GM21381 (cell line): ENCODE measurements at regions not wholly inside any gene's neighbourhood (a gene's known extent, or its start where the extent isn't known, plus 50 kb on each side); places are given as distances from the start of the nearest gene placed in this dataset.
"Not testable (repeated sequence)": the region's sequence is repeated elsewhere in the genome, so short reads cannot be mapped to it uniquely, and the experiment has no call there.

Experiments
- ATAC-seq: cut with Tn5 transposase; IDR thresholded peaks from one replicate; pipeline ENCODE4 v1.9.1; 2021; ENCODE audit warnings: mild to moderate bottlenecking, moderate library complexity; ENCODE audit not compliant: unreplicated experiment

DNA sequence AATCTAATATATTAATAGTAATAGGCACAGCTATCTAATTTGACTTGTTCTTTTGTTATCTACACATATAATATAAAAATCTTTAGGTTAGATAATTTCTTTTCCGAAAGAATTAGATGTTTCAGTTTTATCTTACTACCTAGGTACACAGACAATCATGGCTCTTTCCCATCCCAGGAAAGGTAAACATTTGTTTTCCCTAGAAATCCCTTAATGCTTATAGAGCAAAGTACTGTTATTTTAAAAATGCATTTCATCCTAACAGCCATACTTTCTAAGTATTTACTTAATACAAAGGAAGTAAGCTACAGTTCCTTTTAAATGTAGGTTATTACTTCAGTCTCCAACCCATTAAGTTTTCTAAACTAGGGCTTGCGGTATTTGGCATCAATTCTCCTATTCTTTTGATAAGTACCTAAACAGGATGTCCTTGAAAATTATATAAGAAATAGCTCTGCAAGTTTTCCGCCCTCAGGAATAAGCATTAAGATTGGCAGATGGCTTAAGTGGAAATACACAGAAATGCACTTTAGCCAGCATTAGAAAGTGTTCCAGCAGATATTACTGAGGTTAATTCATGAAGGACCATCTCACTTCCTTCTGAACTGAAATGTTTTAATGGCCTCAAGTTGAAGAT, 616.2 kb upstream of the SPRY2 start:
- ATAC-seq, result no peak

DNA sequence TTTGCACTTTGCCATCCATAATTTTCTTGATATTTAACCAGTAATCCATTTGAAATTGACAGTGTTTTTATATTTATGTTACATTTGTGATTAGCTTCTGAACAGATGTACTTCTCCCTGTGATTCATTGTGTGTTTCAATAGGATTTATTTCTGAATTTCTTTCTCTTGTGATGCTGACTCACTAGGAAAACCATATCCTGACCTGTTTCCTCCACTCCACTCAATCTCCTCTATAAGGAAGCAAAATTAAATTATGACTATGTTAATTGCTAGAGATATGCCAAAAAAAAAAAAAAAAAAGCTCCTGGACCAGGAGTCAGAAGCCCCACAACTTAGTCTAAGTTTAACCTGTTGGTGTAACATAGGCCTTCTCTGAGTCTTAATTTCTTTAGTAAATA, 614.6 kb upstream of the SPRY2 start:
- ATAC-seq, result no peak

DNA sequence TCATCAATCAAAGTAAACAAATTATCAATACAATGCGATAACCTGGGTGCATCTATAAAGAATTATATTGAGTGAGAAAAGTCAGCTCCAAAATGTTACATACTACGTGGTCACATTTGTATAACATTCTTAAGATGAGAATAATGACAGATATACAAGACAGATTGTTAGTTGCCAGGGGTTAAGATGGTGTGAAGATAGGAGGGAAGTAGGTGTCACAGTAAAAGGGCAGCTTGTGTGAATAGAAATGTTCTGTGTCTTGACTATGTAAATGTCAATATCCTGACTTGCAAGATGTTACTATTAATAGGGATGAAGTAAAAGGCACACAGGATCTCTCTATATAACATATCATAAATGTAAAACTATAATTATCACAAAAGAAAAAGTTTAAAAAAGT, 611.2 kb upstream of the SPRY2 start:
- ATAC-seq, result no peak

DNA sequence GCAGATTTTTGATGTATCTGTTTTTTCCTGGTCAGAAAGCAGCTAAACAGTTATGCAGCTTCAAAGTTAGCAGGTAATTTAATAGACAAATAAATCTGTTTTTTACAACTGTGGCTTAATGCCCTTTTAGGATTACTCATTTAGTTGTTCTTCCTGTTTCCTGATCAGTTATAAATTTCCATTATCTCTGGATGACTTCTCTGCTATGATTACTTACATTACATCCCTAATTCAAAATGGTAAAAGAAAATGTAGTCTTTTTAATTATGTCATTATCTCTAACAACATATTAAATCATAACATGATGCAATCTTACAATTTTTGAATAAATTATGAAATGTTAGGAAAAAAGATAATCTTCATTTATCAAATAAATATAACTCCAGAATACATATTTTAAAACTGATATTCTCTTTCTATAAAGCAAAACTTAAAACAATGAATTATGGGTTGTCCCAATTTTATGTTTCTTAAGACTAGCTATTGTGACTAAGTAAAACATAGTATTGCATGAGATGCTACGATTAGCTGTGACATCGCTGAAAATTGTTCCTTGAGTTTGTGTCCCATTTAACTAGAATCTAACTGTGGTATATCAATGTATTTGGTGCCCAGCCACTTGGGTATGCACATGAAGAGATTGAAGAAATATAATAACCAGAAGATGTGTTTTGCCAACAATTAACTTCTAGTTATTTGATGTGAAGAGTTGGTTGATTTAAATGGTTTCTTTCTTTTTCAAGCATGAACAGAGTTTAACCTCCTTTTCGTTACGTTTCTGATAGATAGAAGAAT, 605.3 kb upstream of the SPRY2 start:
- ATAC-seq, result no peak

DNA sequence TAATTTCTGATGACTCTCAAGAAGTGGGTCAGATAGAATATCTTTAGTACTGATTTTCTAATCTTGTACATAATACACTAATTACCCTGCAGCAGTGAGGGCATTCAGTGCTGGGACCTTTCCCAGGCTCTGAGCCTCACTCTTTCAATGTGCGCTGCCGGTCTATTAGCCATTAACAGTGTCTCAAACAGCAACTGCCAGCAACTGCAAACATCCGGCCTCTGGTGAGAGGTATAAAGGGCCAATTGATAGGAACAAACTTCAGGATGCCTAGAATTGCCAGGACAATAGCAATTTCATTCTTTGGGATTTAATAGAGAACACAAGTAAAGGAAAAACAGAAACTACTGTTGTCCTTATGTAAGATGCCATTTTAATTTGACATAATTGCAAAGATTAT, 604.4 kb upstream of the SPRY2 start:
- ATAC-seq, result no peak

DNA sequence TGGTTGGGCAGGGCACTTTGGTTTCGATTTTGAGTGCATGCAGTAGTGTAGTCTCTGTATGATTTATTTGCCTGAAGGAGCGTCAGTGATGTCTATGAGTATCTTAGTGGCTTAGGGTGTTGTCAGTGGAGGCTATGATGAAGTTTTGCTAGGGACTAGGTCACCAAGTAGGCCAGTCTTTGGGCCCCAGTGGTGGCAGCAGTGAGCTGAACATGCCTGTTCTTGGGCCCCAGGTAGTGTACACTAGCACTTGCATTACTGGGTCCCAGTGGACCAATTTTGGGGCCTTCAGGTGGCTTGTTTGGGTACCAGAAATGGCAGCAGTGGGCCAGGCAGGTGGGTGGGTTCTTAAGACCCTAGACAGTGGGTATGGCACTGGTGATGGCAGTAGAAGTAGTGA, 598.7 kb upstream of the SPRY2 start:
- ATAC-seq, result no peak

DNA sequence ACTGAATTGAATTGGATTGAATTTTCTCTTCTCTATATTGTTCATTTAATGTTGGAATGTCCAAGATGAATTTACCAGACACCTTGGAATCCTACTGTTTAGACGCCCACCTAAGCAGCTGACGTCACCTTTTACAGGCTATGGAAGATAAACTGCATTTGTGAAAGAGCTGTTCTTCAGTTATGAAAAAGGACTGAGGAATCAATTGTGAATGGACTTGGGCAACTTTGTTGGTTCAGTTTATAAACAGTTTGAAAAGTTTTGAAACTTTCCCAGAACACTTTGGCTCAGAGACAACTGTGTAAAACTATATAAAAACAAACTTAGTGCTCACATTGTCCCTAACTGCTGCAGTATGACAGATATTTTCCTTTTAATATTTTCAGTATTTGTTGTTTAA, 590.8 kb upstream of the SPRY2 start:
- no peak for ATAC-seq

DNA sequence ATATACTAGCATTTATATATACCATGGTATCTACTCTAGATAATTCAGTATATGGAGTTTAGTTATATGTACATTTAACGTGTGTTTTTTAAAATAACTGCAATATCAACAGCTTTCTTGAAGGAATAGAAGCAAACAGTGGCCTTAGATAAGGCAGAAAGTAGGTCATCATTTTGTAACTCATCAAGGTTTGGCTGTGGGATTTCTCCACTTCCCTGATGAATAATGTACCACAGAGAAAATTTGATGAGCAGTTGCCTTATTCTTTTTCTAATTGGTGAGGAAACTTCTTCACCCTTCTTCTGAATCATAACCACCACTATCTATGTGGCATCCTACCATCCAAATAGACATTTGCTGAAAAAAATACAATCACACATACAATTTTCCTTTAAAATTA, 590.2 kb upstream of the SPRY2 start:
- ATAC-seq, result no peak

DNA sequence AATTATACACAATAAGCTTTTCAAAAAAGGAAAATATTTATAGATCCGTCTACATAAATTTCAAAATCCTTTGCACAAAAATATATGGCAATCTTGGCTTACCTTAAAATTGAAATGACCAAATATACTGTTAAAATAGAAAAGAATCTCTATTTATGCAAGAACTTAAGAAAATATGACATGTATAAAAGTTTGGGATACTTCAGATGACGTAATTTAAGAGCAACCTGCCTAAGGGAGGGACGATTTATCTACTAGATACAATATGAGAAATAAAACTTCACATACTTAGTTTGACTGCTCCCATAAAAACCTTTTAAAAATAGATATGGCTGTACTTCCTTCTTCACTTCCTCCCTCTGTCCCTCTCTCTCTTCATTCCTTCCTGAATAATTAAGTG, 587.3 kb upstream of the SPRY2 start:
- ATAC-seq, result no peak

DNA sequence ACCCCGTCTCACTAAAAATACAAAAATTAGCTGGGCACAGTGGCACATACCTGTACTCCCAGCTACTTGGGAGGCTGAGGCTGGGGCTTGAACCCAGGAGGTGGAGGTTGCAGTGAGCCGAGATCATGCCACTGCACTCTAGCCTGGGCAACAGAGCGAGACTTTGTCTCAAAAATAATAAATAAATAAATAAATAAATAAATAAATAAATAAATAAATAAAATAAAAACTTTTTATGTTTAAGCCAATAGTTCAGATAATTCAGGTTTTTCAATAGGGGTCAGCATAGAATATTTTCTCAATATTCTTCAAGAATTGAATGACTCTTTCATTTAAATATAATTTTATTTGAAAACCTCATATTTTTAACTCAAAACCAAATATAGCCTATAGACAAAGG, 585.1 kb upstream of the SPRY2 start:
- not testable (repeated sequence) for ATAC-seq

DNA sequence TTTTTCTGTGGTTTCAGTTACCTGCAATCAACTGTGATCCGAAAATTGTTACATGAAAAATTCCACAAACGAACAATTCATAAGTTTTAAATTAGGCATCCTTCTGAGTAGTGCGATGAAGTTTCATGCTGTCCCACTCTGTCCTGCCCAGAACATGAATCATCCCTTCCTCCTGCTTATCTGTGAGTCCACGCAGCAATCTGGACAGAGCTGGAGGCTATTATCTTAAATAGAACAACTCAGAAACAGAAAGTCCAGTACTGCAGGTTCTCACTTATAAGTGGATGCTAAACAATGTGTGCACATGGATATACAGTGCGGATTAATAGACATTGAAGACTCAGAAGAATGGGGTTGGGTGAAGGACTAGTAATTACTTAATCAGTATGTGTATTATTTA, 583.7 kb upstream of the SPRY2 start:
- ATAC-seq, result no peak

DNA sequence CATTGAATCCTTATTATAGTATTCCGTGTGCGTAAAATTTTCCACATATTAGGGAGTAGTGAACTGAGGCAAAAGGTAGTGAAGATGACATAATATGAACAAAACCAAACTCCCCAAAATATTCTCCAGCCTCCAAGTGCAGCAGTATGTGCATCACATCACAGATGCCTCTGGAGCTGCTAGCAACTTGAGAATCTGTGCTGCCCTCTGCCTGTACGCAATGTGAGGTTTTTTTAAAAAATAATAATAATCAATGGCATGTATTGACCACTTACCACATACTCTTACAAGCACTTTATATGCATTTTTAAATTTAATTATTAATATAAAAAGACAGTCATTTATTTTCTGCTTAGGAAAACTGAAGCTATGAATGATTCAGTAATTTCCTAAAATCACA, 583.0 kb upstream of the SPRY2 start:
- ATAC-seq, result no peak

DNA sequence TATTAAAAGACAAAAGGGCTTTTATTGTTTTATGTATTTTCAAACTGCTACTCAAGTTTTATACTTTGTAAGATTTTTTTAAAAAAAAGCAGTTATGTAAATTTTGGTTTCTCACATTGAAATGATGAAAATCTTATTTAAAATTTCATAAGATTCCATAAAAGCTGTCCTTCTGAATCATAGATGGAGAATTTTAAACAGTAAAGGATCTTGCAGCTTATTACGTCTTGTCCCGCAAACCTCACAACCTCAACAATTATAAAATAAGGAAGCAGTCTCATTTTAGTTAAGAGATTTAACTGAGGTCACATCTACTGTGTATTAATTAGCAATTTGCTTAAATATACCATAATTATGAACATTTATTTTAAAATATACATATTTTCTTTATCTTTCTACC, 581.0 kb upstream of the SPRY2 start:
- no peak for ATAC-seq

DNA sequence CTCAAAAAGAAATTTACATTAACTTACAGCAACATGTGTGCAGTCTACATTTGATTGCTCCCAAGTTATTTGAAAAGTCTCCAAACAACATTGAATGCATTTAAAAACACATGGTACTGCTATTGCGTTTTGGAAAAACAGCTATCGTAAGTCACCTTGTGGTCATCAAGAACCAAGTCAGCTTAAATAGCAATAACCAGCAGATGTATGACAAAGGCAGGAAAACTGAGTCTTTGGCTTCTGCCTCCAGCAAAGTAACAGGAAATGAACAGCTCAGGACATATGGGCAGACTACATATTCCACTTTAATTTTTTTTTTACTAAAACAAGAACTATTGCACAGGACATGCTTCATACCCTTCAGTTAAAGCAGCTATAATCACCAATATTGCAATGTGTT, 580.6 kb upstream of the SPRY2 start:
- no peak for ATAC-seq

DNA sequence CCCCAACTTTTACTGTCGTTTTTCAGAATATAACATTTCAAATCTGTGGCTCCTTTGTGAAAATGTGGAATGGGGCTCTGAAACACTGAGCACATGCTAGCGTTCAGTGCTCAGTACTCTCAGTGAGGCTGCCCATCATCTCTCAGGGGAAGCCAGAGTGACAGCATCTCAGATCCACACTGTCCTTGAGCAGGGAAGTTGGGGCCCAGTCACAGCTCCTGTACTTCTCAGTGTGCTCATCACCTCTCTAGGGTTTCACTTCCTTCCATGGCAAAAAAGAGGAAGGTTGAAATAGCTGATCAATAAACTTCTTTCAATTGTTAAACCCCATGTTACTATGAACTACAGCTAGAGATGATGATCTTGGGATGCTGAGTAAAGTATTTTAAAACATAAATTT, 565.9 kb upstream of the SPRY2 start:
- no peak for ATAC-seq

DNA sequence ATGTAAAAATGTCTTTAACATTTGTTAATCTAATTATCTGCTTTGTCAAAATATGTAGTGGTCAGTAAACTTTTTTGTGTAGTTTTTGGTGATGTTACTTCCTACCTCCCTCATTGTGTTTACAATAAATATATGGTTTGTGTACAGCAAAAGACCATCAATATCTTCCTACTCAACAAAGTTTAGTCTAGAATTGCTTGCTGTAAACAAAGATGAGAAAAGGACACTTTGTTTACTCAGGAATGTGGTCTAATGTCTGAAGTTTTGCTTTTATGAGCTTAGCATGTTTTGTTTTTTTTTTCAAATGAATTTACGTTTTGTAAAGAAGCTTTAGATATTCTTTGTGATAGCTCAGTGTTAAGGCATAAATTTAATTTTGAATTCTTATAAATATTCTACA, 563.5 kb upstream of the SPRY2 start:
- ATAC-seq, result no peak

DNA sequence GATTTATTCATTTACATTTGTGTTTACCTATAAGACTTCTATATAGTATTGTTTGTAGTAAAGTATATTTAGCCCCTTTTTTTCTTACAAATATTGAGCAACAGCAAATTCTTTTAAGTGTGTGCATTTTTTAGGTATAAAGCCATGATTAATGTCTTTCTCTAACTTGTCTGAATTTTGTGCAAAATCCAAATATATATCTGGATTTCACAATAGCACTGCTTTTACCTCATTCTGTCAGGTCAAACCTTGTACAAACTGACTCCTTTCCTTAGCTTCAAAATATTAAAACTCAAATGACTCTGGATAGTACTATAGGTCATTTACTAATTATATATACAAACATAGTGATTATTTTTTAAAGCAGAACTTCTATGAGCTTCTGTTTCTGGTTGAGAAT, 563.0 kb upstream of the SPRY2 start:
- ATAC-seq, result no peak

DNA sequence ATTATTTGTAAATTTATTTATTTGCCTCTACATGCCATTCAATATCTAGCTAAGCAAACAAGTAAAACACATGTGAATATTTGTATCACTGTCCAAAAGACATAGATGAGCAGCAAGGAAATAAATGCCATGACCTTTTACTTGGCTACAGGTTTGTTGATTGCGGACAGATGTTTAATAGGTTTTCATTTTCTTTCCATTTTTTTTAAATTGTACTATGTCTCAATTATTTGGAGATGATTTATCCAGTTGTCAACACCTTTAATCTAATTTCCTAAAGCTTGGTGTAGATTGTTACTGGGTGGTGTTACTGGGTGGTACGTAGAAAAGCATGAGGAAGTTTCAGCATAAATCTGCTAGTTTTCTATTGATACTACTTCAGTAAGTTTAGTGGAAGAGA, 560.6 kb upstream of the SPRY2 start:
- no peak for ATAC-seq

DNA sequence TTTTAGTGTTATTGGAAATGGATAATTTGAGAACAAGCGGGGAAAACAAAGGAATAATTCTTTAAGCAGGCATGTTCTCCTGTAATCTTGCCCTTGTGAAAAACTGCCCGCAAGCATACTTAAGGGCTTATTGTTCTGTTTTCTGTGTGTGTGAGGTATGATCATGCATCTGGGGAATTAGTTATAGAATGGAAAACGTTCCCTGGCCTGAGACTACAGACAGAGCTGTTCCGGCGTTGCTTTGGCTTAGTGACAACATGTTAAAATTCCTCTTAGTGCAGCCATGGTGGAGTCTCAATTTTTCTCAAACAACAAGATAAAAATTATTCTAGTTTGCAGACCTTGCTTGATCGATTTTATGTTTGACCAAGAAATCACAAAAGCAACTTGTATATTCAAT, 560.2 kb upstream of the SPRY2 start:
- no peak for ATAC-seq

DNA sequence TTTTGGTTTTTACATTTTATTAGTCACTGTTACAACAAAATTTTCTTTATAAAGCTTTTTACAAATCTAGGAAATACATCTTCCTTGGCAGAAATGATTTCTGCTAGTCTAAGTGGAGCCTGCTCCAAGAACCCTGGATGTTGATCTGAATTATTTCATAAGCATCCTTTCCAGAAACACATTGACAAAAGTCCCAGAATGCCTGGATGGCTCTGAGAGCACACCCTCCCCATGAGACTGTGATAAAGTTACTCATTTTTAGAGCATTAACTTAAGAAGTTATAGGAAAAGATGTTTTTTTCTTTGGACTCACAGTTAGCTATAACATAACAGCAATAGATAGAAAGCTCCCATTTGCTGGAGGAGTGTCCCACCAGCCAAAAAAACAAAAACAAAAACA, 559.6 kb upstream of the SPRY2 start:
- no peak for ATAC-seq

DNA sequence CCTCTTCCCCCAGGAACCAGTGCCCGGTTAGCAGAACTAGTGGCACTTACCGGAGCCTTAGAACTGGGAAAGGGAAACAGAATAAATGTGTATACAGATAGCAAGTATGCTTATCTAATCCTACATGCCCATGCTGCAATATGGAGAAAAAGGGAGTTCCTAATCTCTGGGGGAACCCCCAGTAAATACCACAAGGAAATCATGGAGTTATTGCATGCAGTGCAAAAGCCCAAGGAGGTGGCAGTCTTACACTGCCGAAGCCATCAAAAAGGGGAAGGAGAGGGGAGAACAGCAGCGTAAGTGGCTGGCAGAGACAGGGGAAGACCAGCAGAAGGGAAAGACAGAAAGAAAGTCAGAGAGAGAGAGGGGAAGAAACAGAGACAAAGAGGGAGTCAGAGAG, 556.7 kb upstream of the SPRY2 start:
- not testable (repeated sequence) for ATAC-seq

DNA sequence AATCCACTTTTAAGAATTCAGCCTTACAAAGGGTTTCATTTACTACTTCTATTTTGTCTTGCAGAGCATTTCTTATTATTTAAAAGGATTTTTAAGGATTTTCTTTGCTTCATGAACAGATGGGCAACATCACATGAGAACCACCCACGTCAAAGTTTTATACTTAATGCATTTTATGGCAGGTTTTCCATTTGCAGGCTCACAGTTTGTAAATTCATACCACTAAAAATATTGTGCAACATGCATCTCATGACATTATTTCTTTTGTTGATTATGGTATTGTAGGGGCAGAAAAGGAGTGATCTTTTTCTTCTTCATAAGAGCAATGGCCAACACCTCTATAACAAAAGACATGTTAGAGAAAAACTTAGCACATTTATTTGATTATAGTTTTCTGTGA, 554.0 kb upstream of the SPRY2 start:
- no peak for ATAC-seq

DNA sequence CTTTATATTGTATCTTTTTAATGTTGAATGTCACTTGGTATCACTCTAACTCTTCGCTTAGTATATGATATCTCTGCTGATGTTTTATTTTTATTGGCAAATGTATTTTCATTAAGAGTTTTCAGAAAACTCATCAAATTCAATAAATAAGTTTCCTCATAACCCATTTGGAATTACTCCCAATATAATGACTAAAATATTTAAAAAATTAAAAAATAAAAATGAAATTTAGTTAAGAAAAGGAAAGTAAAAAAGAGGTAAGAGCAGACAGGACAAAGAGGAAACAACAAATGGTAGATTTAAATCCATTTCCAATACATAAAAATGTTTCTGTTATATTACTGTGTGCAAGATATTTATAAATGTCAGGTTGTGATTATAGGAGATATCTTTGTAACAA, 548.9 kb upstream of the SPRY2 start:
- no peak for ATAC-seq
